Prostate gland (tissue), 1 donor: ENCODE measurements at regions not wholly inside any gene's neighbourhood (a gene's known extent, or its start where the extent isn't known, plus 50 kb on each side); places are given as distances from the start of the nearest gene placed in this dataset.

Experiments
- POLR2A ChIP-seq: fragments of 450-650 bp; IDR thresholded peaks from one replicate; pipeline ENCODE4 v1.6.1; 2016; ENCODE audit warnings: antibody characterized with exemption, mild to moderate bottlenecking
- POLR2AphosphoS5 ChIP-seq: sonication (generic); formaldehyde crosslinking; IDR thresholded peaks from one replicate; pipeline ENCODE4 v1.6.1; 2017; ENCODE audit warnings: antibody characterized with exemption

- TF ChIP-seq POLR2AphosphoS5 (no peak), POLR2A (no peak)
Observed at GRCh38 chr6:2439632-2440031, 194.2 kb upstream of the GMDS start.
